ENCODE measurements at regions not wholly inside any gene's neighbourhood (a gene's known extent, or its start where the extent isn't known, plus 50 kb on each side); places are given as distances from the start of the nearest gene placed in this dataset.

DNA sequence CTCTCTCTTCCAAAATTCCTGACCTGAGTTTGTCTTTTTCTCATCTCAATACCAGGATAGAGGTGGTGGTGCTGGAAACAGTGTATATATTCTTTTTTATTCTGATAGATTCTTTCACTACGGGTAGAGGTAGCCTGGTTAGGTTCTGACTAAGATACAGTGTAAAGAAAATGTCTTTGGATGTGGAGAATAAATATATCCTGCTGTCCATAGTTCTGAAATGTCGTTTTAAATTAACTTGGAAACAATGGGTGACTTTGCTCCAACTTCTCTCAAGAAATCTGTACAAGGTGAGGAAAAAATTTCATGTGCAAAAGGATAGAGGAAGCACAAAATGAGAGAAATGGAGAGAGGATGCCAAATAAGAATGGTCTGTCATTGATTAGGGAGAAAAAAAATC, 546.1 kb downstream of the GBA3 start:
- TF ChIP-seq CTCF (IDR thresholded peaks at IDR 0.05) (no peak), POLR2AphosphoS5 (IDR thresholded peaks at IDR 0.05) (no peak), POLR2A (IDR thresholded peaks at IDR 0.05) (no peak), EP300 (IDR thresholded peaks at IDR 0.05; ENCODE audit: low read depth) (no peak)

Data from transverse colon (tissue), 4 donors.